ENCODE measurements at regions not wholly inside any gene's neighbourhood (a gene's known extent, or its start where the extent isn't known, plus 50 kb on each side); places are given as distances from the start of the nearest gene placed in this dataset.

DNA sequence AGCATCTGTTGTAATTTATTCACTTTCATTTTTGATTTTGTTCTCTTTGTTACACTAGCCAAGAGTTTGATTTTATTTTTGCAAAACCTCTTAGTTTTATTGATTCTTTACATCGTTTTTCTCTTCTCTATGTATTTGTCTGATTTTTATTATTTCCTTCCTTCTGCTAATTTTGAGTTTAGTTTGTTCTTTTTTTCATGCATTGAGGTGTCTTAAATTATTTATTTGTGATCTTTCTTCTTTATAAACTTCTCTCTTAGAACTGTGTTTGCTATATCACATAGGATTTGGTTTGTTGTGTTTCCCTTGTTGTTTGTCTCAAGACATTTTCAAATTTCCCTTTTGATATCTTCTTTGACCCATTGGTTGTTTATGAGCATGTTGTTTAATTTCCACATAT lies 51.7 kb upstream of the NFKBIA start:
- TF ChIP-seq, protein P1, sequence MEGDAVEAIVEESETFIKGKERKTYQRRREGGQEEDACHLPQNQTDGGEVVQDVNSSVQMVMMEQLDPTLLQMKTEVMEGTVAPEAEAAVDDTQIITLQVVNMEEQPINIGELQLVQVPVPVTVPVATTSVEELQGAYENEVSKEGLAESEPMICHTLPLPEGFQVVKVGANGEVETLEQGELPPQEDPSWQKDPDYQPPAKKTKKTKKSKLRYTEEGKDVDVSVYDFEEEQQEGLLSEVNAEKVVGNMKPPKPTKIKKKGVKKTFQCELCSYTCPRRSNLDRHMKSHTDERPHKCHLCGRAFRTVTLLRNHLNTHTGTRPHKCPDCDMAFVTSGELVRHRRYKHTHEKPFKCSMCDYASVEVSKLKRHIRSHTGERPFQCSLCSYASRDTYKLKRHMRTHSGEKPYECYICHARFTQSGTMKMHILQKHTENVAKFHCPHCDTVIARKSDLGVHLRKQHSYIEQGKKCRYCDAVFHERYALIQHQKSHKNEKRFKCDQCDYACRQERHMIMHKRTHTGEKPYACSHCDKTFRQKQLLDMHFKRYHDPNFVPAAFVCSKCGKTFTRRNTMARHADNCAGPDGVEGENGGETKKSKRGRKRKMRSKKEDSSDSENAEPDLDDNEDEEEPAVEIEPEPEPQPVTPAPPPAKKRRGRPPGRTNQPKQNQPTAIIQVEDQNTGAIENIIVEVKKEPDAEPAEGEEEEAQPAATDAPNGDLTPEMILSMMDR (IDR thresholded peaks at IDR 0.05; ENCODE audit: borderline replicate concordance, extremely low read depth, low read length, poor library complexity, severe bottlenecking), result no peak
- TF ChIP-seq EZH2 (IDR thresholded peaks at IDR 0.05; ENCODE audit: borderline replicate concordance, low read depth, low read length, severe bottlenecking), result no peak
- no peak for ATAC-seq (ENCODE audit: insufficient read depth, low read depth)

DNA sequence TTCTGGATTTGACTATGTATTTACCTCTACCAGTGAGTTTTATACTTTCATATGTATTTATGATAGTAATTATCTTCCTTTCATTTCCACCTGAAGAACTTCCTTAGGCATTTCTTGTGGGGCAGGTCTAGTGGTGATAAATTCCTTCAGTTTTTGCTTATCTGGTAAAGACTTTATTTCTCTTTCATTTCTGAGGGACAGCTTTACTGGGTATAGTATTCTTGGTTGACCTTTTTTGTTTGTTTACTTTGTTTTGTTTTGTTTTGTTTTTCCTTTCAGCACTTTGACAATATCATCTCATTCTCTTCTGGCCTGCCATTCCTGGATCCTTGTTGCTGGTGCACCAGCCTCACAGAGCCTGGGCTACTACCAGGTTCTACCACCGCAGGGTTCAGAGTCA lies 53.9 kb upstream of the NFKBIA start:
- ATAC-seq (ENCODE audit: insufficient read depth, low read depth) (no peak), DNase-seq (no peak)
- peaks cover 7% of the 10 kb centered on the region for H3K9me3 ChIP-seq (ENCODE audit: insufficient read depth, low read length, severe bottlenecking)
- no peaks in the 10 kb centered on the region for H3K79me2 ChIP-seq (ENCODE audit: insufficient read depth, low read length)
- no peak for TF ChIP-seq EZH2 (IDR thresholded peaks at IDR 0.05; ENCODE audit: borderline replicate concordance, low read depth, low read length, severe bottlenecking)
- TF ChIP-seq, protein P1 (IDR thresholded peaks at IDR 0.05; ENCODE audit: borderline replicate concordance, extremely low read depth, low read length, poor library complexity, severe bottlenecking), result no peak
- H3K27ac ChIP-seq (ENCODE audit: low read length), result no peak overlapping the region
- H3K36me3 ChIP-seq (ENCODE audit: insufficient read depth, low read length), result no peaks in the 10 kb centered on the region
- H2AFZ ChIP-seq (ENCODE audit: low read depth, low read length), result no peak overlapping the region
- no peaks in the 10 kb centered on the region for H3K4me1 ChIP-seq (ENCODE audit: insufficient read depth, low read length)
- H3K4me3 ChIP-seq (ENCODE audit: low read depth in 1 of 2, low read length in 2 of 2), result no peak overlapping the region
- H4K20me1 ChIP-seq (ENCODE audit: insufficient read depth, low read length), result no peaks in the 10 kb centered on the region
- H3K4me2 ChIP-seq (ENCODE audit: insufficient read depth, low read length), result no peak overlapping the region
- no peaks in the 10 kb centered on the region for H3K27me3 ChIP-seq (ENCODE audit: insufficient read depth, low read length, poor library complexity)
- H3K9ac ChIP-seq (ENCODE audit: low read depth, low read length), result no peak overlapping the region

More for the DNA sequence above, 51.7 kb upstream of the NFKBIA start:
- Histone ChIP-seq H3K27me3 (ENCODE audit: insufficient read depth, low read length, poor library complexity) (no peaks in the 10 kb centered on the region), H3K9ac (ENCODE audit: low read depth, low read length) (no peak overlapping the region), H4K20me1 (ENCODE audit: insufficient read depth, low read length) (no peaks in the 10 kb centered on the region), H3K36me3 (ENCODE audit: insufficient read depth, low read length) (no peaks in the 10 kb centered on the region), H3K4me3 (ENCODE audit: low read depth in 1 of 2, low read length in 2 of 2) (no peak overlapping the region), H3K27ac (ENCODE audit: low read length) (no peak overlapping the region), H3K79me2 (ENCODE audit: insufficient read depth, low read length) (no peaks in the 10 kb centered on the region), H3K9me3 (ENCODE audit: insufficient read depth, low read length, severe bottlenecking) (peaks cover 7% of the 10 kb centered on the region), H2AFZ (ENCODE audit: low read depth, low read length) (no peak overlapping the region), H3K4me1 (ENCODE audit: insufficient read depth, low read length) (no peaks in the 10 kb centered on the region), H3K4me2 (ENCODE audit: insufficient read depth, low read length) (no peak overlapping the region)
- no peak for DNase-seq

DNA sequence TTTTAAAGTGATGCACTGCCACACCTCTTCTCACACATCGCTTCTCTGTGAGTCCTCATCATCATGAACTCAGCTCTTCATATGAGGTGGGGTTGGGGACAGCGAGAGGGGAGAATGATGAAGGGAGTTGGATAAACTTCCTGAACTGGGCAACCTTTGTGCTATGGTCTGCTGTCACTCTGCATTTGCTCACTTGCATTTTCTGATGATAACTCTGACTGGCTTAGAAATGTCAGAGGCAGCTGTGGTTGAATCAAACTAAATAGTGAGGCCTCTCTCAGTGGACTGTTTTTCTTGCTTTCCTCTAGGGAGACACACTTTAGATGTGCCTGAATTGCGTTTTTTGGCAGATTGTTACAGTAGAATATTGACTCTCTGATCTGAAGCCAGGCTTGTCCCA lies 55.2 kb upstream of the NFKBIA start:
- Histone ChIP-seq H3K27me3 (ENCODE audit: insufficient read depth, low read length, poor library complexity) (no peaks in the 10 kb centered on the region), H3K9ac (ENCODE audit: low read depth, low read length) (no peak overlapping the region), H4K20me1 (ENCODE audit: insufficient read depth, low read length) (no peaks in the 10 kb centered on the region), H3K36me3 (ENCODE audit: insufficient read depth, low read length) (no peaks in the 10 kb centered on the region), H3K79me2 (ENCODE audit: insufficient read depth, low read length) (no peaks in the 10 kb centered on the region), H3K9me3 (ENCODE audit: insufficient read depth, low read length, severe bottlenecking) (peaks cover 7% of the 10 kb centered on the region), H3K4me2 (ENCODE audit: insufficient read depth, low read length) (no peak overlapping the region), H2AFZ (ENCODE audit: low read depth, low read length) (no peak overlapping the region), H3K4me1 (ENCODE audit: insufficient read depth, low read length) (no peaks in the 10 kb centered on the region), H3K4me3 (ENCODE audit: low read depth in 1 of 2, low read length in 2 of 2) (no peak overlapping the region), H3K27ac (ENCODE audit: low read length) (no peak overlapping the region)
- no peak for DNase-seq
- TF ChIP-seq EZH2 (IDR thresholded peaks at IDR 0.05; ENCODE audit: borderline replicate concordance, low read depth, low read length, severe bottlenecking), result no peak
- TF ChIP-seq, protein P1 (IDR thresholded peaks at IDR 0.05; ENCODE audit: borderline replicate concordance, extremely low read depth, low read length, poor library complexity, severe bottlenecking), result no peak
- ATAC-seq (ENCODE audit: insufficient read depth, low read depth), result no peak

DNA sequence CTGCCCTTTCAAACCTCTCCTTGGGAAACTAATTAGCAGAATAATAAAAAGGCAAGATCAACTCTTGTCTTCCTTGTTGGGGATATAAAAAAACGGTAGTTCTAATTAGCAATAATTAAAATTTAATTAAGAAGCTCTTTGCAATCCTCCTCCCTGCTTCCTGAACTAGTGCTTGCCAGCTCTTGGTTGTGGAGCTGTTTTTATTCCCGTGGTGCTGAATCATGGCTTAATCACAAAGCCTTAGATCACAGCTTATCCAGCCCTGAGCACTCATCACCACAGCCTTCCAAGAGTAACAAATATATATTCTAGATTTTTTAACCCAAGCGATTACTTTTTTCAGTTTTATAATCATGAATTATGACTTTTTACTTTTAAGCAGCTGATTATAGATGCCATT lies 63.2 kb upstream of the INSM2 start:
- peak; percentile 14 for DNase-seq
- Histone ChIP-seq H3K4me1 (ENCODE audit: insufficient read depth, low read length) (no peaks in the 10 kb centered on the region), H3K9ac (ENCODE audit: low read depth, low read length) (no peak overlapping the region), H2AFZ (ENCODE audit: low read depth, low read length) (no peak overlapping the region), H4K20me1 (ENCODE audit: insufficient read depth, low read length) (no peaks in the 10 kb centered on the region), H3K27ac (ENCODE audit: low read length) (no peak overlapping the region), H3K9me3 (ENCODE audit: insufficient read depth, low read length, severe bottlenecking) (no peaks in the 10 kb centered on the region), H3K79me2 (ENCODE audit: insufficient read depth, low read length) (no peaks in the 10 kb centered on the region), H3K4me3 (ENCODE audit: low read depth in 1 of 2, low read length in 2 of 2) (no peak overlapping the region), H3K27me3 (ENCODE audit: insufficient read depth, low read length, poor library complexity) (peaks cover 2% of the 10 kb centered on the region), H3K4me2 (ENCODE audit: insufficient read depth, low read length) (no peak overlapping the region), H3K36me3 (ENCODE audit: insufficient read depth, low read length) (no peaks in the 10 kb centered on the region)
- no peak for TF ChIP-seq EZH2 (IDR thresholded peaks at IDR 0.05; ENCODE audit: borderline replicate concordance, low read depth, low read length, severe bottlenecking)
- TF ChIP-seq, protein P1 (IDR thresholded peaks at IDR 0.05; ENCODE audit: borderline replicate concordance, extremely low read depth, low read length, poor library complexity, severe bottlenecking), result no peak
- ATAC-seq (ENCODE audit: insufficient read depth, low read depth), result 0 out of 3 replicates have a peak, but pooled peaks have one; percentile 49

All from DND-41 (cell line).